Thoracic aorta (tissue), 2 donors: ENCODE measurements at regions not wholly inside any gene's neighbourhood (a gene's known extent, or its start where the extent isn't known, plus 50 kb on each side); places are given as distances from the start of the nearest gene placed in this dataset.

Source experiments
- ATAC-seq: fragments of 150-250 bp; one replicate; pipeline ENCODE4 v1.8.0; 2017; ENCODE audit warnings: low read depth; ENCODE audit not compliant: insufficient number of reproducible peaks, low FRiP score
- DNase-seq: peaks from one replicate; pipeline ENCODE4 v3.0.0-alpha.2; 2020; ENCODE audit warnings: low spot score
- H3K27ac ChIP-seq, 2 donors: fragments of 200-600 bp; sonication (generic); 1 replicate in 1 of 2; 2 replicates in 1 of 2; pipeline ENCODE4 v1.5.1; 2016; ENCODE audit warnings: mild to moderate bottlenecking in 2 of 2, moderate library complexity in 2 of 2
- H3K27me3 ChIP-seq: fragments of 200-600 bp; sonication (generic); replicated peaks from 2 replicates; pipeline ENCODE4 v1.6.0; 2016; ENCODE audit warnings: mild to moderate bottlenecking; ENCODE audit not compliant: insufficient read depth
- H3K36me3 ChIP-seq: fragments of 200-600 bp; sonication (generic); one replicate; pipeline ENCODE4 v1.5.1; 2016
- H3K4me1 ChIP-seq, 2 donors: fragments of 200-600 bp; sonication (generic); 1 replicate in 1 of 2; 2 replicates in 1 of 2; pipeline versions ENCODE4 v1.5.1 to v1.6.0; 2016; ENCODE audit warnings: low read depth in 2 of 2, mild to moderate bottlenecking in 1 of 2; ENCODE audit not compliant: control insufficient read depth in 1 of 2
- H3K4me3 ChIP-seq: fragments of 200-600 bp; sonication (generic); 2 replicates; pipeline ENCODE4 v1.5.1; 2016; ENCODE audit warnings: mild to moderate bottlenecking
- H3K9me3 ChIP-seq: fragments of 200-600 bp; sonication (generic); 2 replicates; pipeline ENCODE4 v1.5.1; 2016
- CTCF ChIP-seq: fragments of 200-600 bp; sonication (generic); IDR thresholded peaks from one replicate; pipeline ENCODE4 v1.5.1; 2019; ENCODE audit warnings: antibody characterized with exemption

GRCh38 chr11:44443836-44444769, 121.4 kb upstream of the CD82 start:
- ATAC-seq (no peak), DNase-seq (no peak)
- Histone ChIP-seq H3K27ac (no peak overlapping the region), H3K4me3 (no peak overlapping the region), H3K36me3 (no peaks in the 10 kb centered on the region), H3K9me3 (no peaks in the 10 kb centered on the region), H3K27me3 (no peaks in the 10 kb centered on the region), H3K4me1 (no peaks in the 10 kb centered on the region)
- TF ChIP-seq CTCF = no peak

GRCh38 chr11:44444770-44445321, 120.6 kb upstream of the CD82 start:
- Histone ChIP-seq H3K27ac (no peak overlapping the region), H3K9me3 (no peaks in the 10 kb centered on the region), H3K4me3 (no peak overlapping the region), H3K36me3 (no peaks in the 10 kb centered on the region), H3K27me3 (no peaks in the 10 kb centered on the region), H3K4me1 (no peaks in the 10 kb centered on the region)
- ATAC-seq (no peak), DNase-seq (no peak)
- no peak for TF ChIP-seq CTCF

GRCh38 chr11:44445500-44446365, 119.7 kb upstream of the CD82 start:
- no peak for DNase-seq
- no peaks in the 10 kb centered on the region for H3K27me3 ChIP-seq
- no peaks in the 10 kb centered on the region for H3K4me1 ChIP-seq
- no peaks in the 10 kb centered on the region for H3K9me3 ChIP-seq
- ATAC-seq = no peak
- no peak overlapping the region for H3K27ac ChIP-seq
- no peaks in the 10 kb centered on the region for H3K36me3 ChIP-seq
- no peak for TF ChIP-seq CTCF
- no peak overlapping the region for H3K4me3 ChIP-seq

GRCh38 chr11:44446366-44446762, 119.1 kb upstream of the CD82 start:
- Histone ChIP-seq H3K4me3 (no peak overlapping the region), H3K27me3 (no peaks in the 10 kb centered on the region), H3K9me3 (no peaks in the 10 kb centered on the region), H3K36me3 (no peaks in the 10 kb centered on the region), H3K27ac (no peak overlapping the region), H3K4me1 (no peaks in the 10 kb centered on the region)
- ATAC-seq (no peak), DNase-seq (no peak)
- no peak for TF ChIP-seq CTCF
